T-helper 17 cell (primary cell): ENCODE measurements at regions not wholly inside any gene's neighbourhood (a gene's known extent, or its start where the extent isn't known, plus 50 kb on each side); places are given as distances from the start of the nearest gene placed in this dataset.

Experiments
- ATAC-seq: fragments of 150-1000 bp; cut with Tn5 transposase; 2 replicates; pipeline ENCODE4 v1.10.0; 2021; ENCODE audit warnings: mild to moderate bottlenecking, moderate library complexity
- DNase-seq, 3 donors: peaks; one replicate each; pipeline versions ENCODE4 v3.0.0 to v3.0.0-alpha.2; 2020 to 2021
- H3K9me3 ChIP-seq: one replicate; pipeline ENCODE4 v1.7.0; 2013; ENCODE audit warnings: low read length, mild to moderate bottlenecking; ENCODE audit not compliant: control insufficient read depth, poor library complexity, severe bottlenecking
- H3K27ac Mint-ChIP-seq: one replicate; pipeline ENCODE4 v1.8.0; 2022; ENCODE audit warnings: mild to moderate bottlenecking, moderate library complexity, mixed read lengths
- H3K27me3 Mint-ChIP-seq: one replicate; pipeline ENCODE4 v1.8.0; 2022; ENCODE audit warnings: mixed read lengths
- H3K36me3 Mint-ChIP-seq: one replicate; pipeline ENCODE4 v1.8.0; 2022; ENCODE audit warnings: low read depth, mixed read lengths
- H3K4me1 Mint-ChIP-seq: one replicate; pipeline ENCODE4 v1.8.0; 2022; ENCODE audit warnings: mild to moderate bottlenecking, mixed read lengths
- H3K4me3 Mint-ChIP-seq: one replicate; pipeline ENCODE4 v1.8.0; 2022; ENCODE audit warnings: mild to moderate bottlenecking, moderate library complexity, mixed read lengths

DNA sequence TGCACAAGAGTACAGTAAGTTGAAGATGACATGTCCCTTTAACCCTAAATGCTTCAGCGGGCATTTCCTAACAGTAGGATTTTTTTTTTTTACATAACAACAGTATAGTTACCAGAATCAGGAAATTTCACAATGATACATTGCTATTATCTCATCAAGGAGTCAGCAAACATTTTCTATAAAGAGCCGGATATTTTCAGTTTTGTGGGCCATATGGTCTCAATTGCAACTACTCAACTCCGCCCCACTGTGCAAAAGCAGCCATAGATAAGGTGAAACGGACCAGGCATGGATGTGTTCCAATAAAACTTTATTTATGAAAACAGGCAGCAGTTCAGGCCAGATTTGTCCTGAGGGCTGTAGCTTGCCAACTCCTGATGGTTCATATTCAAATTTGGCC is 130.6 kb downstream of the SMAD6 start:
- Mint-ChIP-seq H3K36me3 (no peaks in the 10 kb centered on the region), H3K4me1 (no peaks in the 10 kb centered on the region), H3K4me3 (no peak overlapping the region), H3K27me3 (no peaks in the 10 kb centered on the region), H3K27ac (no peak overlapping the region)
- DNase-seq (no peak), ATAC-seq (no peak)
- H3K9me3 ChIP-seq = no peaks in the 10 kb centered on the region

DNA sequence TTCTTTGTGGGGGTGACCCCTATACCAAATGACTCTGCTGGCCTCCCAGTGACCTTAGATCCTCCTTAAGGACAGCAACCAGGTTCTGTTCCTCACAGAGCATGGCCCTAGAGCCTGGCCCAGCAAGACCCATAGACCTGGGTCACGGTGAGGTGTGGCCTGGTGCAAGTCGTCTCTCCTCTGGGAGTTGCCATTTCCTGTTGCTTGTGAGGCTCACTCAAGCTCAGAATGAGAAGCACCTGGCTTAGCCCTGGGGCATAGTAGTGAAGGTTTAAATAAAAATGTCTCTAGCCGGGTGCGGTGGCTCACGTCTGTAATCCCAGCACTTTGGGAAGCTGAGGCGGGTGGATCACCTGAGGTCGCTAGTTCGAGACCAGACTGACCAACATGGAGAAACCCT is 131.3 kb downstream of the SMAD6 start:
- H3K36me3 Mint-ChIP-seq = no peaks in the 10 kb centered on the region
- no peak overlapping the region for H3K4me3 Mint-ChIP-seq
- DNase-seq (no peak), ATAC-seq (peak; percentile 42)
- no peaks in the 10 kb centered on the region for H3K27me3 Mint-ChIP-seq
- no peak overlapping the region for H3K27ac Mint-ChIP-seq
- no peaks in the 10 kb centered on the region for H3K9me3 ChIP-seq
- H3K4me1 Mint-ChIP-seq = no peaks in the 10 kb centered on the region

DNA sequence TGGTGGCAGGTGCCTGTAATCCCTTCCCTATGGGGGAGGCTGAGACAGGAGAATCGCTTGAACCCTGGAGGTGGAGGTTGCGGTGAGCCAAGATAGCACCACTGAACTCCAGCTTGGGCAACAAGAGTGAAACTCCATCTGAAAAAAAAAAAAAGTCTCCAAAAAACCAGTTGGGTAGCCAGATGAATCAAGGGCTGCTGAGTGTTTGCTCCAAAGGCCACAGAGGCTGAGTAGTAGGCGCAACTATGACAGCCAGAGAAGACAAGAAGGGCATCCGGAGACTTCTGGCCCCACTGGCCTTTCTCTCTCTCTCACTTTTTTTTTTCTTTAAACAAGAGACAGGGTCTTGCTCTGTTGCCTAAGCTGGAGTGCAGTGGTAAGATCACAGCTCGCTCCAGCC is 131.8 kb downstream of the SMAD6 start:
- DNase-seq (no peak), ATAC-seq (no peak)
- Mint-ChIP-seq H3K27ac (no peak overlapping the region), H3K4me3 (no peak overlapping the region), H3K4me1 (no peaks in the 10 kb centered on the region), H3K36me3 (no peaks in the 10 kb centered on the region), H3K27me3 (no peaks in the 10 kb centered on the region)
- no peaks in the 10 kb centered on the region for H3K9me3 ChIP-seq

DNA sequence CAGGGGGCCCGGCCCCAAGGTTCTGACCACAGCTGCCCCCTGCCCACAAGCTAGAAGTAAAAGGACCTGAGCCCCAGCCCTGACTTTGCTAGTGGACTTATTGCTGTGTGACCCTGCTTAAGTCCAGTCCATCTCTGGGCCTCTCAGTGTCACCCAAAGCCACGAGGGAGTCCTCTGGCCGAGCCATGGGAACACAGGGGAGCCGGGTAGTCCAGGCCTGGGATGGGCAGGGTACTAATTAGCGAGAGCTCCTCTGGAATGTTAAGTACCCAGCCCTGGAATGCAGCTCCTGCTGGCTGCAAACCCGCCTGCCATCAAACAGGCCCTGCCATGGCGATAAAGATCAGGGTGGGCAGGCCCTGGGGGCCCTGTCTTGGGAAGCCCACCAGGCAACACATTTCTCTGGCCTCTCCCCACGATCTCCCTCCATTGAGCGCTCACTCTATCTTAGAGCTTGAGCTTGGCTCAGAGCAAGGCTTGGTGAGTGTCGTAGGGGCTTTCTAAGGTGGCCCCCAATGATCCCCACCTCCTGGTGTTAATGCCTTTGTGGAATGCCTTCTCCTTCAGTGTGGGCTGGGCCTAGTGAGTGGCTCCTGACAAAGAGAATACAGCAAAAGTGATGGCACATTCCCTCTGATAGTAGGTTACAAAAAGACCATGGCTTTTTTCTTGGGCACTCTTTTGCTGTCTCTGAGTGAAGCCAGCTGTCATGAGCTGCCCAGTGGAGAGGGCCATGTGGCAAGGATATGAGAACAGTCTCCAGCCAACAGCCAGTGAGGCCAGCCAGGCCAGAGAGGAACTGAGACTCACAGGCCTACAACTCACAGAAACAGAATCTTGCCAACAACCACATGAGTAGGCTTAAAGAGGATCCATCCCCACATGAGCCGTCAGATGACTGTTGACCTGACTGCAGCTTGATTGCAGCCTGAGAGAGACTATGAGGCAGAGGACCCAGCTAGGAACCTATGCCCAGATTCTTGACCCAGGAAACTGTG is 133.1 kb downstream of the SMAD6 start:
- ATAC-seq = no peak
- Mint-ChIP-seq H3K27ac (no peak overlapping the region), H3K36me3 (no peaks in the 10 kb centered on the region), H3K4me1 (peaks cover 5% of the 10 kb centered on the region), H3K27me3 (peaks cover 8% of the 10 kb centered on the region), H3K4me3 (no peak overlapping the region)
- H3K9me3 ChIP-seq = no peaks in the 10 kb centered on the region
- DNase-seq = no peak

DNA sequence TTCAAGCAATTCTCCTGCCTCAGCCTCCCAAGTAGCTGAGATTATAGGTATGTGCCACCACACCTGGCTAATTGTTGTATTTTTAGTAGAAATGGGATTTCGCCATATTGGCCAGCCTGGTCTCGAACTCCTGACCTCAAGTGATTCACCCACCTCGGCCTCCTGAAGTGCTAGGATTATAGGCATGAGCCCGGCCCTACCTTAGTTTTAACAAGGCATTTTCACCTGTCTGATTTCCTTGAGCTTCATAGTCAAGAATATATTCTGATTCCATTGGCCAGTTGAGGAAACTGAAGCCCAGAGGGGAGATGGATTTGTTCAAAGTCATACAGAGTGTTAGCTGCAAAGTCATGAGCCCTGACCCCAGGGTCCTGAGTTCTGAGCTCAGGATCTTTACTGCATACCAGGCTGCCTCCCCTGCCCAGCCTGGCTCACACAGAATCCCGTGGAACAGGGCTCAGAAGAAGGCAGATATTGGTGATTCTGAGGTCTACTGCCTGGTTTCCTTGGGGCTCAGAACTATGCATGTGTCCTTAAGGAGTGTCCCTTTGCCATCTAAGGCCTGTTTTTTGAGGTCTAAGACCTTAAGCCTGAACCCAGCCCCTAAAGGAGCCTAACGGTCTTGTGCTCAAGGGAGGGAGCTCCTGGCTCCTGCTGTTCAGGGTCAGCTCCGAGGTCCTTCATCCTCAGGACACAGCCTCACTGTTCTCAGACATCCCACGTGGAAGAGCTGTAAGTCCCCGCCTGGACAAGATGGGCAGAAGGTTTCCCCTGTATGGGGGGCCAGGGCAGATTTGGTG is 134.4 kb downstream of the SMAD6 start:
- H3K9me3 ChIP-seq = no peaks in the 10 kb centered on the region
- DNase-seq = no peak
- Mint-ChIP-seq H3K4me1 (peaks cover 7% of the 10 kb centered on the region), H3K27ac (no peak overlapping the region), H3K27me3 (peaks cover 16% of the 10 kb centered on the region), H3K36me3 (no peaks in the 10 kb centered on the region), H3K4me3 (no peak overlapping the region)
- no peak for ATAC-seq

DNA sequence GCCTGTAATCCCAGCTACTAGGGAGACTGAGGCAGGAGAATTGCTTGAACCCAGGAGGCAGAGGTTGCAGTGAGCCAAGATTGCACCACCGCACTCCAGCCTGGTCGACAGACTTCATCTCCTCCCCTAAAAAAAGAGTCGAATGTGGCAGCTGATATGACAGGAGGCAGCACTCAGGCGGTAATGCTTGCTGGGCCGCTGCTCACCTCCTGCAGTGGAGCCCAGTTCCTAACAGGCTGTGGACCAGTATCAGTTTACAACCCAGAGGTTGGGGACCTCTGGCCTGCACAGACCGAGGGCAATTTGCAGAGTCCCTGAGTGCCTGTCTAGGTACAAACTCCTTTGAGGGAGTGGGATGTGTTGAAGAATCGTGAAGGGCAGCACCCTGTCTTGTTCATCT is 136.2 kb downstream of the SMAD6 start:
- DNase-seq (no peak), ATAC-seq (no peak)
- Mint-ChIP-seq H3K36me3 (peaks cover 4% of the 10 kb centered on the region), H3K4me3 (no peak overlapping the region), H3K27me3 (peaks cover 28% of the 10 kb centered on the region), H3K4me1 (peaks cover 13% of the 10 kb centered on the region), H3K27ac (no peak overlapping the region)
- H3K9me3 ChIP-seq = no peaks in the 10 kb centered on the region

DNA sequence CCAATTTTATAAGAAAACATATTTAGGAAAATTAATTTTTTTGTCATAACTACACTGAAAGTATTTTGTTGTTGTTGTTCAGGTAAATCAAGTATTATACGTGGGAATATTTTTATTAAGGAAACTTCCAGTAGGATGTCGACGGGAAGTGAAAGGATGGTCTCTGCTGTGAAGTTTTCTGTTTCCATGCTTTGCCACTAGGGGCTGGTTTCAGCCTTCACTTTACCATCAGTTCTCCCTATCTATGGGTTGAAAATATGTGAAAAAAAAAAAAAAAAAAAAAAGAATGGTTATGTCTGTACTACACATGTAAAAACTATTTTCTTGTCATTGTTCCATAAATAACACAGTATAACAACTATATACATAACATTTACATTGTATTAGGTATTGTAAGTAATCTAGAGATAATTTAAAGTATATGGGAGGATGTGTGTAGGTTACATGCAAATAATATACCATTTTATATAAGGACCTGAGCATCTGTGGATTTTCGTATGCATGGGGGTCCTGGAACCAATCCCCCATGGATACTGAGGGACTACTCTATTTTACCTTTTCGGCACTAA is 136.7 kb downstream of the SMAD6 start:
- peaks cover 33% of the 10 kb centered on the region for H3K27me3 Mint-ChIP-seq
- DNase-seq (no peak), ATAC-seq (no peak)
- no peak overlapping the region for H3K27ac Mint-ChIP-seq
- peaks cover 4% of the 10 kb centered on the region for H3K36me3 Mint-ChIP-seq
- peaks cover 15% of the 10 kb centered on the region for H3K4me1 Mint-ChIP-seq
- no peak overlapping the region for H3K4me3 Mint-ChIP-seq
- no peaks in the 10 kb centered on the region for H3K9me3 ChIP-seq

DNA sequence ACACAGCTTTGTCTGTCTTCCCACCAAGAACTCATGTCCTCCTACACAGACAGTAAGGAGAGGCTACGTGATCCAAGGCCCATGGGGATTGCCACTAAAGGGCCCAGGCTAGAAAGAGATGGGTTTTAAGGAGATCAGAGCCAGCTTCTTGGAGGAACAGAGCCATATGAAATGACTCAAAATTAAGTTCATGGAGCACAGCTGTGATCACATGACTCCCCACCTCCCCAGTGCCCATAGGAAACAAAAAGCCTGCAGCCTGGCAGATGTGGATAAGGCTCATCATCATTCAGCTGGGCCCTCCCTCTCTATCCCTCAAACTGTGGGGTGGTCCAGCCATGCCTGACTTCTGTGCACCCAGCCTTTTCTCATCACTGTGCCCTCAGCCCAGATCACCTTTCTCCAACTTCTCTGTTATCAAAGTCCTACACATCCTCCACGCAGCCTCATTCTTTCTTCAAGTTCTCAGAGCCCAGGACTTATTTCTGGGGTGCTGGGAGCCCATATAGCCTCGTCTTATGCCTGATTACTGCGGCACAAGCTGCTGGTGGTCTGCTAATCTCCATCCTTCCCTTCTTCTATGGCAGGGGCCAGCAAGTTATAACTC is 137.6 kb downstream of the SMAD6 start:
- peaks cover 15% of the 10 kb centered on the region for H3K4me1 Mint-ChIP-seq
- peaks cover 42% of the 10 kb centered on the region for H3K27me3 Mint-ChIP-seq
- peaks cover 4% of the 10 kb centered on the region for H3K36me3 Mint-ChIP-seq

DNA sequence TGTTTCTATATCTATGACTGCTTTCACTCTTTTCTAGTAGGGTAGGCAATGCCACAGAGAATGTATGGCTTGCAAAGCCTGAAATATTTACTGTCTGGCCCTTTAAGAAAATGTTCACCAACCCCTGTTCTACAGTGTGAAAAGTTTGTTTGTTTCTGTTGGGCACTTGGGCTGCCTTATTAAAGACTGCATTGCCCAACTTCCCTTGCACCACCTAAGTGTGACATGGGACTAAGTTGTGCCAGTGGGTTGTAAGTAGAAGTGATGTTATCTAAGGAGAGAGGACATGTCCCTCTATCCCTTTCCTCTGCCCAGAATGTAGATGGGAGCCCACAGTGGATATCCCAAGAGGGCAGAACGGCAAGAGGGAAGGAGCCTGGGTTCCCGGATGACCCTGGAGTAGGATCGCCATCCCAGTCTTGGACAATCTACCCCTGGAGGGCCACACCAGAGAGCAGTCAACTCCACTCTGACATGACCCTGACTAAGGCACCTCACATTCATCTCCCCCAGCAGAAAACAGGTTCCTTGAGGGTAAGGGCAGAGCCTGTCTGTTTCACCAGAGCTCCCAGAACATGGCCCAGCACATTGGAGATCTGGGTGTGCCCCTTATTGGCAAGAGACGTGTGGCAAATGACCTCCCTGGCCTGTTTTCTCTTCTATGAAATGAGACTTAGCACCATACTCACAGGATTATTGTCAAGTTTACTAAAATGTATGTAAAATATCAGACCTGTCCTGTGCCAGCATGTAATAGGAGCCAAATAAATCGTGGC is 138.8 kb downstream of the SMAD6 start:
- Mint-ChIP-seq H3K27me3 (peaks cover 54% of the 10 kb centered on the region), H3K4me3 (no peak overlapping the region), H3K27ac (no peak overlapping the region), H3K36me3 (peaks cover 9% of the 10 kb centered on the region), H3K4me1 (peaks cover 15% of the 10 kb centered on the region)
- DNase-seq (no peak), ATAC-seq (no peak)
- H3K9me3 ChIP-seq = no peaks in the 10 kb centered on the region

More for the DNA sequence above, 137.6 kb downstream of the SMAD6 start:
- DNase-seq = no peak
- no peak for ATAC-seq
- H3K9me3 ChIP-seq = no peaks in the 10 kb centered on the region
- Mint-ChIP-seq H3K27ac (no peak overlapping the region), H3K4me3 (no peak overlapping the region)

DNA sequence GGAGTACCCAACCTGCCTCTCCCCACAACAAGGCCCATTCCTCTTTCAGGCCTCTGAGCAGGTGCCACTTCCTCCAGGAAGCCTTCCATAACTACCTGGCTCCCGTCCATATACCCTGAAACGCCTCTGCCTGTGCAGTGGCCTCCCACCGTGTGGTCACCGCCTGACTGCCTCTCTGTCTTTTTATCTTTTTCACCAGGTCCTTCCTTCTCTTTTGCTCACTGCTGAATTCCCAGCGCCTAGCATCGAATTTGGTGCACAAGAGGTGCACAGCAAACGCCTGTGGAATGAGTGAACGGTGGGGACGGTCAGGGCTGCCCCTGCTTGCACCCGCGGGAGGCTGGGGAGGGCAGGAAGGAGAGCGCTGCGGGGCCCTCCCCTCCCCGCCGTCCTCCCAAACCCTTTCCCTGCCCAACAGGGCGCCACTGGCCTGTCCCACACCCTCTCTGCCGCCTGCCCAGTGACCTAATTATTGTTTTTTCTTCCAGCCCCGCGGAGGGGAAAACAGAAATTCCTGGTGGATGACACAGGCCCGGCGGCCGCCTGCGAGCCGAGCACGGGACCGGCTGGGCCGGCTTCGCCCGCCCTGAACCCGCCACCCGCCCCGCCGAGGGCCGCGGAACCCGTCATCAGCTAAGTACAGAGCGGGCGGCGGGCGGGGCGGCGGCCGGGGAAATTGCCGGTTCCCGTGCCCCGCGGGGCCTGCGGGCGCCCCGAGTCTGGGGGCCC is 140.1 kb downstream of the SMAD6 start:
- H3K27me3 Mint-ChIP-seq = peaks cover 59% of the 10 kb centered on the region
- H3K4me3 Mint-ChIP-seq = peak overlapping the region; percentile 71

DNA sequence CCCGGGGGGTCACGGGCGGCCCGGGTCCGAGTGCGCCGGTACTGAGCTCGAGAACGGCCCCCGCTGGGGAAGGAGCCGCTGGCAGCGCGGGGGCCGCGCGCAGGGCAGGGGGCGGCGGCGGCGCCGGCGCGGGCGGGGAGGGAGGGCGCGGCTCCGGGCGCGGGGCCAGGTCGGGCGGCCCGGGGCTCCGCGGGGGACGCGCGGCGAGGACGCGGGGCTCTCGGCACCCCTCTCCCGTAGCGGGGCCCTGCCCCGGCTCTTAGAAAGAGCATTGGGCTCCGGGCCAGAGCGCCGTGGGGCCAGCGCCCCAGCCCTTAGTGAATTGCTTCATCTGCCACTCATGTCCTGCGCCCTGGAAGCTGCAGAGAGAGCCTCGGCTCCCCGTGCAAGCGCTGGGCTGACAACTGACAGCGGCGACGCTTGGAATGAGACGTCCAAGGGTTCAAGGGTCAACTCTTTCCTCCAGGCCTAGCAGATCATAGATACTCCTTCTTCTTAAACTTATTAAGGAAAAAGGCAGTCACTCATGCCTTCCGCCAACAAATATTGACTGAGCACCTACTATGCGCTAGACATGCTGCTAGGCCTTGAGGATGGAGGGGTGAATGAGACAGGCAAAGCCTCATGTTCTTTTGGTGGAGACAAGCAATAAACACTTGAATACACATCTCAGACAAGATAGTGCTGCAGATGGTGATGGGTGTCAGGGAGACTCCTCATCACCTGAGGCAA is 140.8 kb downstream of the SMAD6 start:
- no peaks in the 10 kb centered on the region for H3K9me3 ChIP-seq
- Mint-ChIP-seq H3K4me3 (peak overlapping the region; percentile 75), H3K27me3 (peaks cover 59% of the 10 kb centered on the region), H3K36me3 (peaks cover 13% of the 10 kb centered on the region), H3K27ac (peak overlapping the region; percentile 32), H3K4me1 (peaks cover 15% of the 10 kb centered on the region)
- peak; percentile 39 for ATAC-seq
- DNase-seq = no peak

More for the DNA sequence above, 140.1 kb downstream of the SMAD6 start:
- DNase-seq (no peak), ATAC-seq (peak; percentile 78)
- Mint-ChIP-seq H3K36me3 (peaks cover 13% of the 10 kb centered on the region), H3K27ac (no peak overlapping the region), H3K4me1 (peaks cover 15% of the 10 kb centered on the region)
- H3K9me3 ChIP-seq = no peaks in the 10 kb centered on the region
